ENCODE measurements at regions not wholly inside any gene's neighbourhood (a gene's known extent, or its start where the extent isn't known, plus 50 kb on each side); places are given as distances from the start of the nearest gene placed in this dataset.

DNA sequence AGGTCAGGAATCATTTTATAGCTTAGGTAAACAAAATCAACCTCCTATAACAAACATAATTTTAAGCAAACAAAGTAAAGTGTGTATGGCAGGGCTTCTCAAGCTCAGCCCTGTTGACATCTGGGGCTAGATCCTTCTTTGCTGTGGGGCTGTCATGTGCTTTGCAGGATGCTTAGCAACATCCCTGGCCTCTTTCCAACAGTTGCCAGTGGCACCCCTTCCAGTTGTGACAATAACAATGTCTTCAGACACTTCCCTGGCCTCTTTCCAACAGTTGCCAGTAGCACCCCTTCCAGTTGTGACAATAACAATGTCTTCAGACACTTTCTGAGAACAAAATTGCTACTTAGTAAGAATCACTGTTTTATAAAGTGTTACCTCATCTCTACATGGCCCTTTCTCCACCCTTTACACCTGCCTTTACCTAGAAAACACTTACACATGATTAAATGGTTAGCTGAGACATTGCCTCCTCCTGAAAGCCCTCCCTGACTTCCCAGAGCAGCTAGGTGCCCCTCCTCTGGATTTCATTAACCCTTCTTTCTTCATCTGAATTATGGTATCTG, 194.0 kb upstream of the LMCD1 start:
- ATAC-seq (ENCODE audit: low read depth) (no peak), DNase-seq (no peak)
- Histone ChIP-seq H2BK120ac (ENCODE audit: low read depth, low read length) (no peak overlapping the region), H3K14ac (replicated peaks; ENCODE audit: low read depth, low read length) (no peak overlapping the region), H3K4me1 (ENCODE audit: control insufficient read depth, insufficient read depth, low read length) (no peaks in the 10 kb centered on the region), H3K18ac (ENCODE audit: low read depth, low read length) (no peak overlapping the region), H3K4me3 (ENCODE audit: insufficient read depth, low read depth, low read length) (no peak overlapping the region), H2AFZ (replicated peaks; ENCODE audit: low read length, poor library complexity) (no peak overlapping the region), H3K27me3 (ENCODE audit: control insufficient read depth, insufficient read depth, low read length) (peaks cover 2% of the 10 kb centered on the region; the same call in 1 of the 2 replicates), H3K23ac (ENCODE audit: low read depth, low read length) (no peak overlapping the region), H3K56ac (ENCODE audit: extremely low read depth, insufficient read depth, low read length) (no peak overlapping the region), H2BK20ac (ENCODE audit: low read depth, low read length) (no peak overlapping the region), H3K4me2 (ENCODE audit: low read depth, low read length) (no peak overlapping the region), H4K5ac (ENCODE audit: low read depth, low read length) (no peak overlapping the region), H4K20me1 (ENCODE audit: insufficient read depth, low read length) (no peaks in the 10 kb centered on the region), H3K9me1 (ENCODE audit: insufficient read depth, low read length) (no peaks in the 10 kb centered on the region), H3K79me1 (ENCODE audit: low read depth in 1 of 2, low read length in 2 of 2) (no peaks in the 10 kb centered on the region), H3K27ac (ENCODE audit: insufficient read depth, low read length) (no peak overlapping the region), H3K9me3 (ENCODE audit: control insufficient read depth, insufficient read depth, low read length) (no peaks in the 10 kb centered on the region), H2BK5ac (ENCODE audit: low read depth, low read length, poor library complexity, severe bottlenecking) (no peak overlapping the region), H2AK9ac (replicated peaks; ENCODE audit: low read depth, low read length, poor library complexity) (no peak overlapping the region), H2AK5ac (ENCODE audit: low read depth, low read length) (no peak overlapping the region), H3K4ac (ENCODE audit: low read depth, low read length) (no peak overlapping the region), H3K9ac (ENCODE audit: low read depth, low read length) (no peak overlapping the region), H3K36me3 (ENCODE audit: control insufficient read depth, insufficient read depth, low read length) (no peaks in the 10 kb centered on the region), H2BK15ac (ENCODE audit: low read depth, low read length) (no peak overlapping the region), H4K91ac (ENCODE audit: insufficient read depth, low read depth, low read length) (no peak overlapping the region), H4K8ac (ENCODE audit: low read depth in 2 of 2, low read length in 2 of 2) (no peak overlapping the region)
- TF ChIP-seq SMC3 (IDR thresholded peaks at IDR 0.05; ENCODE audit: low read depth, low read length) (no peak), MAZ (IDR thresholded peaks at IDR 0.05; ENCODE audit: borderline replicate concordance, low read depth, low read length) (no peak), NFE2L2 (IDR thresholded peaks at IDR 0.05; ENCODE audit: low read depth, low read length) (no peak), RCOR1 (IDR thresholded peaks at IDR 0.05; ENCODE audit: insufficient replicate concordance, low read length) (no peak), MAFK (IDR thresholded peaks at IDR 0.05; ENCODE audit: low read depth, low read length) (no peak), BHLHE40 (IDR thresholded peaks at IDR 0.05; ENCODE audit: low read depth, low read length) (no peak)
- TF ChIP-seq, protein P1, sequence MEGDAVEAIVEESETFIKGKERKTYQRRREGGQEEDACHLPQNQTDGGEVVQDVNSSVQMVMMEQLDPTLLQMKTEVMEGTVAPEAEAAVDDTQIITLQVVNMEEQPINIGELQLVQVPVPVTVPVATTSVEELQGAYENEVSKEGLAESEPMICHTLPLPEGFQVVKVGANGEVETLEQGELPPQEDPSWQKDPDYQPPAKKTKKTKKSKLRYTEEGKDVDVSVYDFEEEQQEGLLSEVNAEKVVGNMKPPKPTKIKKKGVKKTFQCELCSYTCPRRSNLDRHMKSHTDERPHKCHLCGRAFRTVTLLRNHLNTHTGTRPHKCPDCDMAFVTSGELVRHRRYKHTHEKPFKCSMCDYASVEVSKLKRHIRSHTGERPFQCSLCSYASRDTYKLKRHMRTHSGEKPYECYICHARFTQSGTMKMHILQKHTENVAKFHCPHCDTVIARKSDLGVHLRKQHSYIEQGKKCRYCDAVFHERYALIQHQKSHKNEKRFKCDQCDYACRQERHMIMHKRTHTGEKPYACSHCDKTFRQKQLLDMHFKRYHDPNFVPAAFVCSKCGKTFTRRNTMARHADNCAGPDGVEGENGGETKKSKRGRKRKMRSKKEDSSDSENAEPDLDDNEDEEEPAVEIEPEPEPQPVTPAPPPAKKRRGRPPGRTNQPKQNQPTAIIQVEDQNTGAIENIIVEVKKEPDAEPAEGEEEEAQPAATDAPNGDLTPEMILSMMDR (conservative IDR thresholded peaks at IDR 0.05; ENCODE audit: low read depth, low read length): no peak
- POLR2A ChIA-PET (ENCODE audit: unreplicated experiment): no interaction called here
- in situ Hi-C loops (cut with MboI; ENCODE audit: low sequenced_read_pairs): no loop called here
- intact Hi-C loops (cut with micrococcal nuclease): no loop called here
- dilution Hi-C loops (cut with HindIII; ENCODE audit: low sequenced_read_pairs, unreplicated experiment): no loop called here
- CTCF ChIA-PET: no interaction called here
- no TSS peak for BruUV-seq (replicated peaks)

Measured in IMR-90 (cell line).